ENCODE measurements at regions not wholly inside any gene's neighbourhood (a gene's known extent, or its start where the extent isn't known, plus 50 kb on each side); places are given as distances from the start of the nearest gene placed in this dataset.

GRCh38 chrX:96590403-96590802, 94.2 kb upstream of the DIAPH2 start (continued):
- TF ChIP-seq, protein P1, sequence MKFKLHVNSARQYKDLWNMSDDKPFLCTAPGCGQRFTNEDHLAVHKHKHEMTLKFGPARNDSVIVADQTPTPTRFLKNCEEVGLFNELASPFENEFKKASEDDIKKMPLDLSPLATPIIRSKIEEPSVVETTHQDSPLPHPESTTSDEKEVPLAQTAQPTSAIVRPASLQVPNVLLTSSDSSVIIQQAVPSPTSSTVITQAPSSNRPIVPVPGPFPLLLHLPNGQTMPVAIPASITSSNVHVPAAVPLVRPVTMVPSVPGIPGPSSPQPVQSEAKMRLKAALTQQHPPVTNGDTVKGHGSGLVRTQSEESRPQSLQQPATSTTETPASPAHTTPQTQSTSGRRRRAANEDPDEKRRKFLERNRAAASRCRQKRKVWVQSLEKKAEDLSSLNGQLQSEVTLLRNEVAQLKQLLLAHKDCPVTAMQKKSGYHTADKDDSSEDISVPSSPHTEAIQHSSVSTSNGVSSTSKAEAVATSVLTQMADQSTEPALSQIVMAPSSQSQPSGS (IDR thresholded peaks at IDR 0.05; ENCODE audit: low read length), result no peak
- no peak for TF ChIP-seq CBX5 (IDR thresholded peaks at IDR 0.05; ENCODE audit: low read depth, low read length)
- TF ChIP-seq, protein P2, sequence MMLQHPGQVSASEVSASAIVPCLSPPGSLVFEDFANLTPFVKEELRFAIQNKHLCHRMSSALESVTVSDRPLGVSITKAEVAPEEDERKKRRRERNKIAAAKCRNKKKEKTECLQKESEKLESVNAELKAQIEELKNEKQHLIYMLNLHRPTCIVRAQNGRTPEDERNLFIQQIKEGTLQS (IDR thresholded peaks at IDR 0.05; ENCODE audit: insufficient read depth, low read depth, low read length), result no peak
- TF ChIP-seq POLR2AphosphoS5 (IDR thresholded peaks at IDR 0.05; ENCODE audit: low read depth, low read length), result no peak
- no peak for TF ChIP-seq SRF (IDR thresholded peaks at IDR 0.05; ENCODE audit: low read depth, low read length)
- TF ChIP-seq TAF1 (IDR thresholded peaks at IDR 0.05; ENCODE audit: low read depth, low read length), result no peak
